B cell (primary cell): ENCODE measurements at regions not wholly inside any gene's neighbourhood (a gene's known extent, or its start where the extent isn't known, plus 50 kb on each side); places are given as distances from the start of the nearest gene placed in this dataset.

ENCODE experiments used
- ATAC-seq: fragments of 200-7000 bp; cut with Tn5 transposase; one replicate; pipeline ENCODE4 v1.10.0; 2021; ENCODE audit warnings: low read depth, mild to moderate bottlenecking, moderate number of reproducible peaks, moderate library complexity
- CTCF ChIA-PET: fragments of 350-600 bp; sonication (Branson Sonifier 250); formaldehyde crosslinking; loops from one replicate; lab custom pipeline; 2021; ENCODE audit warnings: antibody characterized with exemption, inconsistent platforms; lab: Charles Lee
- POLR2A ChIA-PET: fragments of 350-600 bp; sonication (Branson Sonifier 250); formaldehyde crosslinking; loops from one replicate; lab custom pipeline; 2021; ENCODE audit warnings: antibody characterized with exemption; lab: Charles Lee
- DNase-seq: peaks from one replicate; pipeline ENCODE4 v3.0.0; 2013
- H2AFZ ChIP-seq: 2 replicates; pipeline ENCODE4 v1.6.1; 2012; ENCODE audit warnings: mild to moderate bottlenecking, low read depth, low read length; ENCODE audit not compliant: insufficient read depth, poor library complexity, severe bottlenecking
- H3K27ac ChIP-seq, 2 donors: 1 replicate in 1 of 2; 2 replicates in 1 of 2; pipeline ENCODE4 v1.5.1; 2012 to 2013; ENCODE audit warnings: low read length in 2 of 2, mild to moderate bottlenecking in 2 of 2, moderate library complexity in 1 of 2
- H3K27me3 ChIP-seq, 4 experiments: fragments of 200-600 bp in 1 of 4; sonication (generic) in 1 of 4; replicated peaks in 1 of 4; 1 replicate in 2 of 4; 2 replicates in 2 of 4; pipeline versions ENCODE4 v1.6.1 to v1.7.0; 2013 to 2016; ENCODE audit warnings: low read length in 3 of 4, mild to moderate bottlenecking in 2 of 4, mixed read lengths in 1 of 4, moderate library complexity in 1 of 4; ENCODE audit not compliant: insufficient read depth in 4 of 4, control insufficient read depth in 3 of 4; ENCODE audit errors: control extremely low read depth in 1 of 4
- H3K36me3 ChIP-seq, 2 experiments: replicated peaks in 1 of 2; 1 replicate in 1 of 2; 2 replicates in 1 of 2; pipeline versions ENCODE4 v1.6.1 to v1.7.1; 2013; ENCODE audit warnings: low read length in 1 of 2; ENCODE audit not compliant: insufficient read depth in 2 of 2, control insufficient read depth in 1 of 2; ENCODE audit errors: control extremely low read depth in 1 of 2, extremely low read depth in 1 of 2
- H3K4me1 ChIP-seq, 2 donors: fragments of 200-600 bp in 1 of 2; sonication (generic) in 1 of 2; 1 replicate in 1 of 2; 2 replicates in 1 of 2; pipeline versions ENCODE4 v1.5.1 to v1.6.1; 2013 to 2017; ENCODE audit warnings: low read length in 2 of 2; ENCODE audit not compliant: control insufficient read depth in 2 of 2, insufficient read depth in 2 of 2
- H3K4me2 ChIP-seq: replicated peaks from 2 replicates; pipeline ENCODE3; 2012; ENCODE audit warnings: mild to moderate bottlenecking, low read depth, low read length; ENCODE audit not compliant: poor library complexity, severe bottlenecking
- H3K4me3 ChIP-seq, 5 experiments: fragments of 200-600 bp in 1 of 5; sonication (generic) in 1 of 5; 1 replicate in 3 of 5; 2 replicates in 2 of 5; pipeline versions ENCODE4 v1.5.1 to v1.7.0; 2011 to 2016; ENCODE audit warnings: low read length in 4 of 5, mild to moderate bottlenecking in 4 of 5, low read depth in 2 of 5, control low read depth in 1 of 5, moderate library complexity in 1 of 5; ENCODE audit not compliant: insufficient read depth in 1 of 5; ENCODE audit errors: control extremely low read depth in 1 of 5, extremely low read depth in 1 of 5
- H3K79me2 ChIP-seq: fragments of 200-600 bp; sonication (generic); one replicate; pipeline ENCODE4 v1.6.0; 2016; ENCODE audit warnings: low read length; ENCODE audit not compliant: control insufficient read depth, insufficient read depth
- H3K9ac ChIP-seq: fragments of 200-600 bp; sonication (generic); 2 replicates; pipeline ENCODE4 v1.6.1; 2017; ENCODE audit warnings: mild to moderate bottlenecking, low read length, moderate library complexity
- H3K9me3 ChIP-seq, 3 donors: one replicate each; pipeline versions ENCODE4 v1.6.1 to v1.7.1; 2013; ENCODE audit warnings: low read length in 2 of 3; ENCODE audit not compliant: control insufficient read depth in 2 of 3, insufficient read depth in 1 of 3; ENCODE audit errors: control extremely low read depth in 1 of 3
- H4K20me1 ChIP-seq: 2 replicates; pipeline ENCODE4 v1.6.0; 2012; ENCODE audit warnings: mild to moderate bottlenecking, low read length; ENCODE audit not compliant: insufficient read depth, control insufficient read depth, poor library complexity, severe bottlenecking
- H3K27ac Mint-ChIP-seq: one replicate; pipeline ENCODE4 v1.8.0; 2021; ENCODE audit warnings: mixed read lengths
- H3K27me3 Mint-ChIP-seq: one replicate; pipeline ENCODE4 v1.8.0; 2021; ENCODE audit warnings: mixed read lengths
- H3K4me1 Mint-ChIP-seq: one replicate; pipeline ENCODE4 v1.8.0; 2021; ENCODE audit warnings: mixed read lengths
- H3K4me3 Mint-ChIP-seq: one replicate; pipeline ENCODE4 v1.8.0; 2021; ENCODE audit warnings: mixed read lengths
- H3K9me3 Mint-ChIP-seq: one replicate; pipeline ENCODE4 v1.8.0; 2022; ENCODE audit warnings: mixed read lengths; ENCODE audit not compliant: insufficient read depth
- EZH2 ChIP-seq: IDR thresholded peaks from 2 replicates; pipeline ENCODE4 v1.6.1; 2012; ENCODE audit warnings: borderline replicate concordance, low read depth, mild to moderate bottlenecking, moderate library complexity, low read length; ENCODE audit not compliant: insufficient read depth, poor library complexity, severe bottlenecking
- WGBS: methylation state at CpG from one replicate; pipeline ENCODE4 v1.1.5; 2013; ENCODE audit warnings: missing lambda C conversion rate; ENCODE audit not compliant: insufficient coverage; 5-methylcytosine and 5-hydroxymethylcytosine counted together
- intact Hi-C: fragments of 100-400 bp; cut with micrococcal nuclease; formaldehyde crosslinking; loops from one replicate; pipeline ENCODE4 v1.10.0; 2022
- TF ChIP-seq, protein P1 (sequence below): fragments of 200-600 bp; IDR thresholded peaks from one replicate; pipeline ENCODE4 v1.8.0; 2022; ENCODE audit warnings: antibody characterized with exemption, mild to moderate bottlenecking

DNA sequence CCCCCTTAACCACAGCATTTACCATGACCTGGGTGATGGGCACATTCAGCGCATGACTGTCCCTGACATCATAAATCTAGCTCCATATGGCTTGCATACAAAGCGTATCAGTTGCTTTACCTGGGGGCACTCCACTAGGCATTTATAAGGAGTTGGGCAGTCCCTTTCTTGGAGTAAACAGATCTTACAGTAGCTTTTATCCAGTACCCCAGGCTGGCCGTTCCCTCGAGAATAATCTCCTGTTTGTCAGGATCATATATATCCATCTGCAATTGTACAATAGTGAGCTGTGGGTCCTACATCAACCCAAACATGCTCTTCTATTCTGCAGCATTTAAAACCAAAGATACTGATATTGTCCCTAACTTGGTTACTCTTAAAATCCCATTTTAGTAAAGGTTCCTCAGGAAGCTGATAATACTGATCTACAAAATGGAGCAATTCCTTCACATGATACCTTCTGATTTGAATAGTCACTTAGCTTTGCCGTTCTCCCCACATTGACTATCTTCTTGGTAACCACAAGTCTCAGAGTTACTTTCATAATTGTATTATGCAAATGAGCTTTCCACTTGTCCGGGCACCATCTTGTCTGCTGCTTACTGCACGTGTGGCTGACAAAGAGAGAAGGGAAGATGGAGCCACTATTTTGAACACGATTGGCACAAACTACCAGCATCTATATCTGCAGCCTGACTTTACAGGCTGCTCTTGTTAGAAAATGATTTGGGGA lies 205.0 kb downstream of the CWF19L2 start:
- Histone ChIP-seq H3K4me1 (no peaks in the 10 kb centered on the region), H3K9ac (no peak overlapping the region), H3K27ac (no peak overlapping the region), H2AFZ (peak overlapping the region; percentile 22), H3K79me2 (no peaks in the 10 kb centered on the region), H4K20me1 (no peaks in the 10 kb centered on the region), H3K9me3 (no peaks in the 10 kb centered on the region), H3K4me3 (no peak overlapping the region), H3K36me3 (no peaks in the 10 kb centered on the region), H3K27me3 (no peaks in the 10 kb centered on the region), H3K4me2 (no peak overlapping the region)
- ChIA-PET CTCF (no interaction called here), POLR2A (no interaction called here)
- no peak for TF ChIP-seq EZH2
- TF ChIP-seq, protein P1, sequence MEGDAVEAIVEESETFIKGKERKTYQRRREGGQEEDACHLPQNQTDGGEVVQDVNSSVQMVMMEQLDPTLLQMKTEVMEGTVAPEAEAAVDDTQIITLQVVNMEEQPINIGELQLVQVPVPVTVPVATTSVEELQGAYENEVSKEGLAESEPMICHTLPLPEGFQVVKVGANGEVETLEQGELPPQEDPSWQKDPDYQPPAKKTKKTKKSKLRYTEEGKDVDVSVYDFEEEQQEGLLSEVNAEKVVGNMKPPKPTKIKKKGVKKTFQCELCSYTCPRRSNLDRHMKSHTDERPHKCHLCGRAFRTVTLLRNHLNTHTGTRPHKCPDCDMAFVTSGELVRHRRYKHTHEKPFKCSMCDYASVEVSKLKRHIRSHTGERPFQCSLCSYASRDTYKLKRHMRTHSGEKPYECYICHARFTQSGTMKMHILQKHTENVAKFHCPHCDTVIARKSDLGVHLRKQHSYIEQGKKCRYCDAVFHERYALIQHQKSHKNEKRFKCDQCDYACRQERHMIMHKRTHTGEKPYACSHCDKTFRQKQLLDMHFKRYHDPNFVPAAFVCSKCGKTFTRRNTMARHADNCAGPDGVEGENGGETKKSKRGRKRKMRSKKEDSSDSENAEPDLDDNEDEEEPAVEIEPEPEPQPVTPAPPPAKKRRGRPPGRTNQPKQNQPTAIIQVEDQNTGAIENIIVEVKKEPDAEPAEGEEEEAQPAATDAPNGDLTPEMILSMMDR: no peak
- DNase-seq (no peak), ATAC-seq (no peak)
- 100% methylated on average over 2 of the region's 8 CpGs for WGBS
- intact Hi-C loops: no loop called here
- peaks cover 5% of the 10 kb centered on the region for H3K4me1 Mint-ChIP-seq
- no peaks in the 10 kb centered on the region for H3K9me3 Mint-ChIP-seq
- H3K4me3 Mint-ChIP-seq: no peak overlapping the region
- peaks cover 5% of the 10 kb centered on the region for H3K27me3 Mint-ChIP-seq
- no peak overlapping the region for H3K27ac Mint-ChIP-seq

DNA sequence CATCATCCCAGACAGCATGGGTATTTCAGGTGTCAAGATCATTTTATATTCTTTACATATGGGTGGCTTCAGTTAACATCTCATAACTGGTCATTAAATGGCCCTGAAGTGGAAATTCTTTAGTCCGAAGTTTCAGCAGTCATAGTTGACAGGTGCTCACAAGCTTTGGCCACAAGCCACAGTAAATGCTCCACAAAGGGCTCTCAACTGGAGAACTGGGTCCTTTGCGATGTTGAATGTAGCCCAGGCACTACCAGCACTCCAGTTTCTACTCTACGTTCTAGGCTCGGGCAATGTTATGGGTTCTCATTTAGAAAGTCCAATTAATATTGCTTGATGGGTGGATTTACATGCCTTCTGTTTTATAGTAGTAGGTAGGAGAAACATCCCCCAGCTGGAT lies 206.3 kb downstream of the CWF19L2 start:
- no peak overlapping the region for H2AFZ ChIP-seq

More for the DNA sequence above, 206.3 kb downstream of the CWF19L2 start:
- 88% methylated on average over 1 of the region's 4 CpGs for WGBS
- TF ChIP-seq, protein P1: no peak
- no peak for TF ChIP-seq EZH2
- H3K27ac Mint-ChIP-seq: no peak overlapping the region
- no peaks in the 10 kb centered on the region for H3K9me3 Mint-ChIP-seq
- H3K4me3 ChIP-seq: no peak overlapping the region
- no peak overlapping the region for H3K27ac ChIP-seq
- H3K9ac ChIP-seq: no peak overlapping the region
- H3K79me2 ChIP-seq: no peaks in the 10 kb centered on the region
- no peaks in the 10 kb centered on the region for H4K20me1 ChIP-seq
- intact Hi-C loops: no loop called here
- CTCF ChIA-PET: no interaction called here
- no peaks in the 10 kb centered on the region for H3K9me3 ChIP-seq
- no peaks in the 10 kb centered on the region for H3K27me3 ChIP-seq
- POLR2A ChIA-PET: no interaction called here
- H3K4me1 Mint-ChIP-seq: peaks cover 5% of the 10 kb centered on the region
- no peak for DNase-seq
- H3K4me1 ChIP-seq: no peaks in the 10 kb centered on the region
- H3K27me3 Mint-ChIP-seq: no peaks in the 10 kb centered on the region
- no peak overlapping the region for H3K4me2 ChIP-seq
- no peak for ATAC-seq
- H3K4me3 Mint-ChIP-seq: no peak overlapping the region
- H3K36me3 ChIP-seq: no peaks in the 10 kb centered on the region
